AG09319 (cell line): ENCODE measurements at regions not wholly inside any gene's neighbourhood (a gene's known extent, or its start where the extent isn't known, plus 50 kb on each side); places are given as distances from the start of the nearest gene placed in this dataset.

ENCODE experiments used
- DNase-seq: peaks from one replicate; pipeline ENCODE4 v3.0.0-alpha.2; 2010; ENCODE audit warnings: low read depth; ENCODE audit errors: extremely low read depth
- TF ChIP-seq, protein P1 (sequence below): IDR thresholded peaks from 2 replicates; pipeline ENCODE4 v1.5.1; 2011; ENCODE audit warnings: low read depth, mild to moderate bottlenecking, inconsistent platforms, low read length, moderate library complexity

GRCh38 chr10:105605104-105605503 lies 964.0 kb downstream of the SORCS3 start:
- TF ChIP-seq, protein P1, sequence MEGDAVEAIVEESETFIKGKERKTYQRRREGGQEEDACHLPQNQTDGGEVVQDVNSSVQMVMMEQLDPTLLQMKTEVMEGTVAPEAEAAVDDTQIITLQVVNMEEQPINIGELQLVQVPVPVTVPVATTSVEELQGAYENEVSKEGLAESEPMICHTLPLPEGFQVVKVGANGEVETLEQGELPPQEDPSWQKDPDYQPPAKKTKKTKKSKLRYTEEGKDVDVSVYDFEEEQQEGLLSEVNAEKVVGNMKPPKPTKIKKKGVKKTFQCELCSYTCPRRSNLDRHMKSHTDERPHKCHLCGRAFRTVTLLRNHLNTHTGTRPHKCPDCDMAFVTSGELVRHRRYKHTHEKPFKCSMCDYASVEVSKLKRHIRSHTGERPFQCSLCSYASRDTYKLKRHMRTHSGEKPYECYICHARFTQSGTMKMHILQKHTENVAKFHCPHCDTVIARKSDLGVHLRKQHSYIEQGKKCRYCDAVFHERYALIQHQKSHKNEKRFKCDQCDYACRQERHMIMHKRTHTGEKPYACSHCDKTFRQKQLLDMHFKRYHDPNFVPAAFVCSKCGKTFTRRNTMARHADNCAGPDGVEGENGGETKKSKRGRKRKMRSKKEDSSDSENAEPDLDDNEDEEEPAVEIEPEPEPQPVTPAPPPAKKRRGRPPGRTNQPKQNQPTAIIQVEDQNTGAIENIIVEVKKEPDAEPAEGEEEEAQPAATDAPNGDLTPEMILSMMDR: no peak
- DNase-seq: no peak

DNA sequence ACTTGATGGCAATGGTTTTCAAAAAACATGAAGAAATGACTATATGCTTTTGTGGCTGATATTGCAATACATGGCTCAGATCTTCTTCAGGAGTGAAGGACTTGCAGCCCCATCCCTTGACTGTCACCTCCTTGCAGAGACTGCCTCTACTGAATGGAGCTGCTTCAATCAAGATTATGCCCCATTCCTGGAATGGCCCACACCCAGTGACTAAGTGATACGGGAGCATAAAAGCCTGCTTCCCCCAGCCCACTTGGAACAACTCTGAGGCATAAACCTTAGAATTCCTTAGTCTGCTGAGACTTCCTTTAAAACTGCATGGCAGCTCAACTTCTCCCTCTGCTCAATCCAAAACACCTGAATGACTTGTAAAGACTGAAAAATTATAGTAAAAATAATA lies 957.1 kb downstream of the SORCS3 start:
- no peak for DNase-seq

GRCh38 chr10:105597312-105597711 lies 956.2 kb downstream of the SORCS3 start:
- TF ChIP-seq, protein P1: no peak
- no peak for DNase-seq

More for the DNA sequence above, 957.1 kb downstream of the SORCS3 start:
- TF ChIP-seq, protein P1: no peak

DNA sequence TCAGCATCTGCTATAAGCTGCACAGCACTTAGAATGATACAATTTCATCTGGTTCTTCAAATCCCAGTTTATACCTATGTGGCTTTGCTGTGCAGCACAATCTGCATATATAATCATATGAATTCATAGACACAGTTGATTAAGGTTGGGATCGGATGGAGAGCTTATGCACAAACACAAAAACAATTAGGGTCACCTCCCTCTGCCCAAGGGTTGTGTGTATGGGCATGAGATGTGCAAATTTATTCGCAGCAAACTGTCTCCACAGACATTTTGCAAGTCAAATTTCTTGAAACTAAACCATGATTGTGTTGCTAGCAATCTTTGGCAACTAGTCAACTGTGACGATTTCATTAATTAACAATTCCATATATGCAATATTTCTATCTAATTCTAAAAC lies 955.7 kb downstream of the SORCS3 start:
- TF ChIP-seq, protein P1: no peak
- no peak for DNase-seq

DNA sequence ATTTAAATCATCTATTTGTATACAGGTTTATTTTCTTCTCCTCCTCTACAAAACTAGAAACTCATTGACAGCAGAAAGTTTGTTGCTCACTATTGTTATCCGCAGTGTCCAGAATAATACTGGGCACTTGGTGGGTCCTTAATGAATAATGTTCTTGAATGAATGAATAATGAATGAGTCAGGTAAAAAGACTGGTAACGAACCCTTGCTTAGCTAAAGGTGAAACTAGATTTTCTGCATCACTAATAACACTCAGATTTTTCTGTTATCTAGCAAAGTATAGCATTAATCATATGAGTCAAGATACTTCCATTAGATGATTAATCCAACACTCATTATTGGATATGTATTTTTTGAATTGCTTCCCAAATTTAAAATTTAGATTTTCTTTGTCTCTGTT lies 953.2 kb downstream of the SORCS3 start:
- no peak for DNase-seq
- TF ChIP-seq, protein P1: no peak

DNA sequence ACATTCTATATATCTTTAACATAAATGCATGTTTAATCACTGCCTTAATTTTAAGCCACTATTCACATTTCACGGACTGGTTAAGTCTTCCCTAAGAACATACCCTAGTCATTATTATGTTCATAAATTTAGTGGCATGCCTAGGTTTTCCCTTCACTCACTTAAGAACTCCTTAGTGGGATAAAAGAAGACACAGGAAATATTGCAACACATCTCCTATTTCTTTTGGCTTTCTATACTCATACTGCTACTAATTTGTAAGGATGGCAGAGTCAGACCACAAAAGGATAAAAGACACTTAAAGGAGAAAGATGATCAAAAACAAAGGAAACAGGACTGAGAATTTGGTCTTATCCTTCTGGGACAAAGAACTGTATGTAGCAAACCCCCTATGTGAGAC lies 951.4 kb downstream of the SORCS3 start:
- no peak for DNase-seq
- TF ChIP-seq, protein P1: no peak

DNA sequence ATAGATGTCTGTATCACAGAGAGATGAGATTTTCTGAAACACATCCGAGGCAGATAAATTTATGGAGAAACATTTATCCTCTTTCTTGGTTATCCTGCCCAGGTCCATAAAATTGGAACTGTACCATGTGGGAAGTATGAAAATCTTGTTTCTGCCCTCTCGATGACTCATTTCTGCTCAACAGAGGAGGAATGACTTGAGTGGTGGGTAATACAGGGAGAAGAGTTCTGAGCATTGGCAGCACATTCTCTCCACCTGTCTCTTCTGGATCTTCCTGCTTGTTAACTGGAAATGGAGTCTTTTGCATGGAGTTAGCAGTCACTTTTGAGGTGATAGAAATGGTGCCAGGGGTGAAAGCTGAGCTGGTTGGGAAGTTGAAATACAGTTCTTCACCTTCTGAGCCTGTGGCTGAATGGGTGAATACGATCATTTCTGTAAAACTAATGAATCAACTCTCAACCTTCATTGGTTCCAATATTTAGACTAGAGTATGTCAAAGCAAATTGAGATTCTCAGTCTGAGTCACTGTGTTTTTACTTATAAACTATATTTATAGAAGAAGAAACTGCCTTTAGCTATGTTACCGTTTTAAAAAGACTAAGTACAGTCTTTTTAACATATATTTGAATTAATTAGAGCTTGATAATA lies 945.5 kb downstream of the SORCS3 start:
- TF ChIP-seq, protein P1: no peak

More for the DNA sequence above, 945.5 kb downstream of the SORCS3 start:
- DNase-seq: no peak
